GM23338 (cell line): ENCODE measurements at regions not wholly inside any gene's neighbourhood (a gene's known extent, or its start where the extent isn't known, plus 50 kb on each side); places are given as distances from the start of the nearest gene placed in this dataset.

Source experiments
- ATAC-seq: fragments of 200-7000 bp; cut with Tn5 transposase; 3 replicates; pipeline ENCODE4 v1.9.1; 2020
- DNase-seq: peaks from one replicate; pipeline ENCODE4 v3.0.0-alpha.2; 2015; ENCODE audit warnings: low spot score
- H2AFZ ChIP-seq: fragments of 200-600 bp; sonication (generic); 2 replicates; pipeline ENCODE4 v1.8.0; 2016; ENCODE audit warnings: antibody characterized with exemption, mild to moderate bottlenecking, moderate library complexity
- H3F3A ChIP-seq: fragments of 200-600 bp; sonication (generic); replicated peaks from 2 replicates; pipeline ENCODE4 v1.8.0; 2017; ENCODE audit warnings: antibody characterized with exemption, mixed run types, low read depth
- H3K27ac ChIP-seq: fragments of 200-600 bp; sonication (generic); 2 replicates; pipeline ENCODE4 v1.6.1; 2016; ENCODE audit warnings: low read depth
- H3K27me3 ChIP-seq: fragments of 200-600 bp; sonication (generic); 2 replicates; pipeline ENCODE4 v1.8.0; 2016; ENCODE audit warnings: mild to moderate bottlenecking, mixed run types, moderate library complexity; ENCODE audit not compliant: insufficient read depth
- H3K36me3 ChIP-seq: fragments of 200-600 bp; sonication (generic); 2 replicates; pipeline ENCODE4 v1.8.0; 2016; ENCODE audit warnings: mild to moderate bottlenecking; ENCODE audit not compliant: insufficient read depth
- H3K4me1 ChIP-seq: fragments of 200-600 bp; sonication (generic); 2 replicates; pipeline ENCODE4 v1.8.0; 2016; ENCODE audit warnings: mild to moderate bottlenecking, moderate library complexity; ENCODE audit not compliant: insufficient read depth
- H3K4me2 ChIP-seq: fragments of 200-600 bp; sonication (generic); 2 replicates; pipeline ENCODE4 v1.7.1; 2017; ENCODE audit warnings: mixed run types
- H3K4me3 ChIP-seq: fragments of 200-600 bp; sonication (generic); 2 replicates; pipeline ENCODE4 v1.6.1; 2016; ENCODE audit warnings: mixed run types
- H3K79me2 ChIP-seq: fragments of 200-600 bp; sonication (generic); replicated peaks from 2 replicates; pipeline ENCODE4 v1.8.0; 2017; ENCODE audit warnings: mild to moderate bottlenecking; ENCODE audit not compliant: insufficient read depth
- H3K9me2 ChIP-seq: fragments of 200-600 bp; sonication (generic); 2 replicates; pipeline ENCODE4 v1.8.0; 2017; ENCODE audit not compliant: insufficient read depth
- H4K20me1 ChIP-seq: fragments of 200-600 bp; sonication (generic); replicated peaks from 2 replicates; pipeline ENCODE4 v1.8.0; 2017; ENCODE audit warnings: mild to moderate bottlenecking; ENCODE audit not compliant: insufficient read depth
- H3K27ac Mint-ChIP-seq: 2 replicates; pipeline ENCODE4 v1.8.0; 2020; ENCODE audit warnings: inconsistent platforms, mild to moderate bottlenecking, moderate library complexity, mixed read lengths
- H3K27me3 Mint-ChIP-seq: 3 replicates; pipeline ENCODE4 v1.8.0; 2022; ENCODE audit warnings: low read depth, mild to moderate bottlenecking, moderate library complexity, mixed read lengths, inconsistent platforms; ENCODE audit not compliant: insufficient read depth, poor library complexity
- H3K36me3 Mint-ChIP-seq: 3 replicates; pipeline ENCODE4 v1.8.0; 2021; ENCODE audit warnings: low read depth, mild to moderate bottlenecking, inconsistent platforms, moderate library complexity, mixed read lengths
- H3K4me1 Mint-ChIP-seq: 3 replicates; pipeline ENCODE4 v1.8.0; 2020; ENCODE audit warnings: mild to moderate bottlenecking, inconsistent platforms, mixed read lengths
- H3K4me3 Mint-ChIP-seq: 3 replicates; pipeline ENCODE4 v1.8.0; 2021; ENCODE audit warnings: moderate library complexity, mild to moderate bottlenecking, inconsistent platforms, mixed read lengths
- H3K9me3 Mint-ChIP-seq: 3 replicates; pipeline ENCODE4 v1.8.0; 2020; ENCODE audit warnings: moderate library complexity, mild to moderate bottlenecking, inconsistent platforms, mixed read lengths
- CREB1 ChIP-seq: fragments of 250-450 bp; sonication (Bioruptor Pico); IDR thresholded peaks from 2 replicates; pipeline ENCODE4 v1.5.0; 2020; ENCODE audit warnings: low read depth, mild to moderate bottlenecking, moderate library complexity
- JUNB ChIP-seq: IDR thresholded peaks from one replicate; pipeline ENCODE4 v1.6.1; 2016; ENCODE audit warnings: antibody characterized with exemption; ENCODE audit not compliant: unreplicated experiment
- NANOG ChIP-seq: IDR thresholded peaks from 2 replicates; pipeline ENCODE4 v1.6.1; 2016; ENCODE audit warnings: antibody characterized with exemption, borderline replicate concordance
- POLR2AphosphoS5 ChIP-seq: IDR thresholded peaks from 2 replicates; pipeline ENCODE4 v1.6.1; 2016; ENCODE audit warnings: antibody characterized with exemption, low read depth
- STAT1 ChIP-seq: IDR thresholded peaks from one replicate; pipeline ENCODE4 v1.6.1; 2016; ENCODE audit warnings: antibody characterized with exemption; ENCODE audit not compliant: unreplicated experiment
- ZNF114 ChIP-seq: fragments of 250-450 bp; sonication (Bioruptor Pico); IDR thresholded peaks from 2 replicates; pipeline ENCODE4 v1.5.0; 2020; ENCODE audit warnings: mild to moderate bottlenecking, moderate library complexity
- ZNF331 ChIP-seq: fragments of 250-450 bp; sonication (Bioruptor Pico); IDR thresholded peaks from 2 replicates; pipeline ENCODE4 v1.5.0; 2020; ENCODE audit warnings: low read depth, mild to moderate bottlenecking, moderate library complexity
- ZNF462 ChIP-seq: fragments of 250-450 bp; sonication (Bioruptor Pico); IDR thresholded peaks from 2 replicates; pipeline ENCODE4 v1.5.0; 2020; ENCODE audit warnings: mild to moderate bottlenecking, moderate library complexity
- TF ChIP-seq, protein P1 (sequence below): IDR thresholded peaks from 2 replicates; pipeline ENCODE4 v1.6.1; 2016; ENCODE audit warnings: antibody characterized with exemption

DNA sequence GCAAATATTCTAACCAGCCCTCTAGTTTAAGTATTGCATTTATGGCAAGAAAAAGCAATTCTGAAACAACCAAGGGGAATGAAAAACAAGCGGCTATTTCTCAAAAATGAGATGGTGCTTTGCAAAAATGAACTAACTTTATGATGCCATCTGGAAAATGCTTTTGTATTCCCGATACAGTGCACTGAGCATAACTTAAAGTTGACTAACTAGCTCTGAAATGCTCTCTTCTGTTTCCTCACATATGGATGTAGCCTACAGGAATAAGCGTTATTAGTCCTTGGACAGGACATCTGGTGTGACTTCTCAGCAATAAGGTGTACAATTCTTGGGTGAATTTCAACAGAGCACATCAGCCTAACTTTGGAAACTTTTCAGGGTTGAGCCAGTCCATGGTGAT is 228.2 kb upstream of the DDI1 start (continued):
- TF ChIP-seq POLR2AphosphoS5 = no peak
- TF ChIP-seq ZNF462 (CRISPR knock-in tag) = no peak
- no peak for TF ChIP-seq ZNF114 (CRISPR knock-in tag)
- TF ChIP-seq JUNB = no peak

GRCh38 chr11:103811870-103812455 is 224.5 kb upstream of the DDI1 start:
- no peak overlapping the region for H3K4me3 Mint-ChIP-seq
- no peaks in the 10 kb centered on the region for H3K27me3 ChIP-seq
- no peak overlapping the region for H3K4me3 ChIP-seq
- H3K27me3 Mint-ChIP-seq = peaks cover 3% of the 10 kb centered on the region
- no peak for DNase-seq
- H3K4me1 Mint-ChIP-seq = peaks cover 22% of the 10 kb centered on the region
- no peaks in the 10 kb centered on the region for H3F3A ChIP-seq
- no peaks in the 10 kb centered on the region for H4K20me1 ChIP-seq
- no peak for ATAC-seq
- H3K9me2 ChIP-seq = no peaks in the 10 kb centered on the region
- H3K9me3 Mint-ChIP-seq = peaks cover 10% of the 10 kb centered on the region; the same call in 2 of the 3 replicates
- H3K36me3 ChIP-seq = no peaks in the 10 kb centered on the region
- H3K36me3 Mint-ChIP-seq = no peaks in the 10 kb centered on the region
- no peak overlapping the region for H3K4me2 ChIP-seq
- H3K4me1 ChIP-seq = peaks cover 12% of the 10 kb centered on the region
- H2AFZ ChIP-seq = peak overlapping the region; percentile 21; the same call in 1 of the 2 replicates
- H3K27ac Mint-ChIP-seq = 0 out of 2 replicates have a peak overlapping the region, but pooled peaks have one; percentile 53
- H3K27ac ChIP-seq = no peak overlapping the region
- no peaks in the 10 kb centered on the region for H3K79me2 ChIP-seq
- TF ChIP-seq CREB1 (no peak), ZNF331 (no peak), STAT1 (no peak), ZNF114 (CRISPR knock-in tag) (no peak), NANOG (no peak), ZNF462 (CRISPR knock-in tag) (no peak)
- TF ChIP-seq, protein P1, sequence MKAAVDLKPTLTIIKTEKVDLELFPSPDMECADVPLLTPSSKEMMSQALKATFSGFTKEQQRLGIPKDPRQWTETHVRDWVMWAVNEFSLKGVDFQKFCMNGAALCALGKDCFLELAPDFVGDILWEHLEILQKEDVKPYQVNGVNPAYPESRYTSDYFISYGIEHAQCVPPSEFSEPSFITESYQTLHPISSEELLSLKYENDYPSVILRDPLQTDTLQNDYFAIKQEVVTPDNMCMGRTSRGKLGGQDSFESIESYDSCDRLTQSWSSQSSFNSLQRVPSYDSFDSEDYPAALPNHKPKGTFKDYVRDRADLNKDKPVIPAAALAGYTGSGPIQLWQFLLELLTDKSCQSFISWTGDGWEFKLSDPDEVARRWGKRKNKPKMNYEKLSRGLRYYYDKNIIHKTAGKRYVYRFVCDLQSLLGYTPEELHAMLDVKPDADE = no peak
